B cell (primary cell): ENCODE measurements at regions not wholly inside any gene's neighbourhood (a gene's known extent, or its start where the extent isn't known, plus 50 kb on each side); places are given as distances from the start of the nearest gene placed in this dataset.

Experiments
- EZH2 ChIP-seq: IDR thresholded peaks from 2 replicates; pipeline ENCODE4 v1.6.1; 2012; ENCODE audit warnings: borderline replicate concordance, low read depth, mild to moderate bottlenecking, moderate library complexity, low read length; ENCODE audit not compliant: insufficient read depth, poor library complexity, severe bottlenecking
- TF ChIP-seq, protein P1 (sequence below): fragments of 200-600 bp; IDR thresholded peaks from one replicate; pipeline ENCODE4 v1.8.0; 2022; ENCODE audit warnings: antibody characterized with exemption, mild to moderate bottlenecking

GRCh38 chrX:120690344-120690743, 60.5 kb upstream of the C1GALT1C1 start:
- TF ChIP-seq, protein P1, sequence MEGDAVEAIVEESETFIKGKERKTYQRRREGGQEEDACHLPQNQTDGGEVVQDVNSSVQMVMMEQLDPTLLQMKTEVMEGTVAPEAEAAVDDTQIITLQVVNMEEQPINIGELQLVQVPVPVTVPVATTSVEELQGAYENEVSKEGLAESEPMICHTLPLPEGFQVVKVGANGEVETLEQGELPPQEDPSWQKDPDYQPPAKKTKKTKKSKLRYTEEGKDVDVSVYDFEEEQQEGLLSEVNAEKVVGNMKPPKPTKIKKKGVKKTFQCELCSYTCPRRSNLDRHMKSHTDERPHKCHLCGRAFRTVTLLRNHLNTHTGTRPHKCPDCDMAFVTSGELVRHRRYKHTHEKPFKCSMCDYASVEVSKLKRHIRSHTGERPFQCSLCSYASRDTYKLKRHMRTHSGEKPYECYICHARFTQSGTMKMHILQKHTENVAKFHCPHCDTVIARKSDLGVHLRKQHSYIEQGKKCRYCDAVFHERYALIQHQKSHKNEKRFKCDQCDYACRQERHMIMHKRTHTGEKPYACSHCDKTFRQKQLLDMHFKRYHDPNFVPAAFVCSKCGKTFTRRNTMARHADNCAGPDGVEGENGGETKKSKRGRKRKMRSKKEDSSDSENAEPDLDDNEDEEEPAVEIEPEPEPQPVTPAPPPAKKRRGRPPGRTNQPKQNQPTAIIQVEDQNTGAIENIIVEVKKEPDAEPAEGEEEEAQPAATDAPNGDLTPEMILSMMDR: no peak
- no peak for TF ChIP-seq EZH2
